ENCODE measurements at regions not wholly inside any gene's neighbourhood (a gene's known extent, or its start where the extent isn't known, plus 50 kb on each side); places are given as distances from the start of the nearest gene placed in this dataset.

DNA sequence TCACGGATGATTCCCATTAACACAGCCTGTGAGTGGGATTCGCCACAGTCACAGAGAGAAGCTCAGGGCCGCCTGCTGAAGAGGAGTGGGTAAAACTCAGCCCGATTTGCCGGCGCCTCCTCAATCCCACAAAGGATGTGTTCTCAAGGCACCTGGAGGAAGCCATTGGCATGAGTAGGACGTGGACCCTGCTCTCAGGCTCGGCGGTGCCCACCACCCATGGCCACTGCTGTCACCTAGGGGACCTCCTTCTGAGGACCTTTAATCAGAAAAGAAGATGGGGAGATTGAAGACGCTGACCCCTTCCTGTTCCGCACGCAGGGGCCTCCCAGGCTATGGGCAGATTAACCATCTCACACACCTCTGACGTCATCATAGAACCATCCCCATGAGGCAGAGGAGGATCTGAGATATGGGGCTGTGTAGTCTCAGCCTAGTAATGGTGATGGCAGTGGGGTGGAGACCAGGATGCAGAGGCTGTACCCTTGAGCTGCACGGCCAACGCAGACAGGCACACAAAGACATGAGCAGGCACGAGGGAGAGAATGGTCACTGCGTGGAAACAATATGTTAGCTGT is 571.8 kb downstream of the BRD1 start:
- TF ChIP-seq, protein P1, sequence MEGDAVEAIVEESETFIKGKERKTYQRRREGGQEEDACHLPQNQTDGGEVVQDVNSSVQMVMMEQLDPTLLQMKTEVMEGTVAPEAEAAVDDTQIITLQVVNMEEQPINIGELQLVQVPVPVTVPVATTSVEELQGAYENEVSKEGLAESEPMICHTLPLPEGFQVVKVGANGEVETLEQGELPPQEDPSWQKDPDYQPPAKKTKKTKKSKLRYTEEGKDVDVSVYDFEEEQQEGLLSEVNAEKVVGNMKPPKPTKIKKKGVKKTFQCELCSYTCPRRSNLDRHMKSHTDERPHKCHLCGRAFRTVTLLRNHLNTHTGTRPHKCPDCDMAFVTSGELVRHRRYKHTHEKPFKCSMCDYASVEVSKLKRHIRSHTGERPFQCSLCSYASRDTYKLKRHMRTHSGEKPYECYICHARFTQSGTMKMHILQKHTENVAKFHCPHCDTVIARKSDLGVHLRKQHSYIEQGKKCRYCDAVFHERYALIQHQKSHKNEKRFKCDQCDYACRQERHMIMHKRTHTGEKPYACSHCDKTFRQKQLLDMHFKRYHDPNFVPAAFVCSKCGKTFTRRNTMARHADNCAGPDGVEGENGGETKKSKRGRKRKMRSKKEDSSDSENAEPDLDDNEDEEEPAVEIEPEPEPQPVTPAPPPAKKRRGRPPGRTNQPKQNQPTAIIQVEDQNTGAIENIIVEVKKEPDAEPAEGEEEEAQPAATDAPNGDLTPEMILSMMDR (conservative IDR thresholded peaks at IDR 0.05; ENCODE audit: low read depth in 2 of 2): no peak
- no peak for TF ChIP-seq JUNB (IDR thresholded peaks at IDR 0.05; ENCODE audit: unreplicated experiment)
- TF ChIP-seq STAT1 (IDR thresholded peaks at IDR 0.05; ENCODE audit: unreplicated experiment): no peak
- TF ChIP-seq POLR2AphosphoS5 (IDR thresholded peaks at IDR 0.05; ENCODE audit: low read depth): no peak
- TF ChIP-seq EZH2phosphoT487 (IDR thresholded peaks at IDR 0.05; ENCODE audit: unreplicated experiment): no peak
- TF ChIP-seq EZH2 (IDR thresholded peaks at IDR 0.05; ENCODE audit: low read depth, unreplicated experiment): no peak

All from GM23338 (cell line).